ENCODE measurements at regions not wholly inside any gene's neighbourhood (a gene's known extent, or its start where the extent isn't known, plus 50 kb on each side); places are given as distances from the start of the nearest gene placed in this dataset.

- H3K9me3 ChIP-seq: no peaks in the 10 kb centered on the region
- intact Hi-C loops (cut with DNase I): no loop called here
- peak overlapping the region in 3 of 10 donors; percentile 13 to 32 (median 24) for H3K27ac ChIP-seq
- H3K36me3 ChIP-seq: no peaks in the 10 kb centered on the region
- TF ChIP-seq CTCF (IDR thresholded peaks at IDR 0.05): no peak
- DNase-seq: peak; percentile 20 to 46
- WGBS, 2 donors: 12 to 14% methylated on average over 7 of the region's 7 CpGs
- no peaks in the 10 kb centered on the region for H3K27me3 ChIP-seq
- H3K4me3 ChIP-seq: peak overlapping the region in 1 of 10 donors; percentile 2
- peak in 7 of 8 donors; percentile 40 to 71 (median 47) for ATAC-seq
- peaks cover 3 to 31% (median 18%) of the 10 kb centered on the region in 9 donors for H3K4me1 ChIP-seq
These were observed 91.5 kb upstream of the PARD3B start for GRCh38 chr2:204453730-204454167.

- Histone ChIP-seq H3K36me3 (no peaks in the 10 kb centered on the region), H3K4me1 (peaks cover 3 to 31% (median 18%) of the 10 kb centered on the region in 9 donors), H3K27ac (no peak overlapping the region), H3K27me3 (no peaks in the 10 kb centered on the region), H3K4me3 (no peak overlapping the region), H3K9me3 (no peaks in the 10 kb centered on the region)
- WGBS, 2 donors: 94 to 98% methylated on average over 6 of the region's 6 CpGs
- DNase-seq: no peak
- TF ChIP-seq CTCF (IDR thresholded peaks at IDR 0.05): no peak
- ATAC-seq: no peak
- intact Hi-C loops (cut with DNase I): no loop called here
These were observed 90.4 kb upstream of the PARD3B start for GRCh38 chr2:204454672-204455380.

- no peak for DNase-seq
- no peak overlapping the region for H3K27ac ChIP-seq
- no peak overlapping the region for H3K4me3 ChIP-seq
- no peaks in the 10 kb centered on the region for H3K27me3 ChIP-seq
- TF ChIP-seq CTCF (IDR thresholded peaks at IDR 0.05): no peak
- ATAC-seq: peak in 3 of 8 donors; percentile 27 to 79 (median 64)
- intact Hi-C loops (cut with DNase I): no loop called here
- no peaks in the 10 kb centered on the region for H3K36me3 ChIP-seq
- H3K9me3 ChIP-seq: no peaks in the 10 kb centered on the region
- no peaks in the 10 kb centered on the region for H3K4me1 ChIP-seq
- WGBS, 2 donors: 73 to 78% methylated on average over 4 of the region's 4 CpGs
These were observed 76.4 kb upstream of the PARD3B start for GRCh38 chr2:204468746-204469429.

- Histone ChIP-seq H3K4me3 (no peak overlapping the region), H3K4me1 (no peaks in the 10 kb centered on the region), H3K27ac (no peak overlapping the region), H3K9me3 (no peaks in the 10 kb centered on the region), H3K27me3 (no peaks in the 10 kb centered on the region), H3K36me3 (no peaks in the 10 kb centered on the region)
- 94 to 96% methylated on average over 4 of the region's 4 CpGs for WGBS, 2 donors
- no peak for ATAC-seq
- intact Hi-C loops (cut with DNase I): no loop called here
- no peak for DNase-seq
- no peak for TF ChIP-seq CTCF (IDR thresholded peaks at IDR 0.05)
These were observed 75.1 kb upstream of the PARD3B start for GRCh38 chr2:204470178-204470620.

Measured in heart right ventricle (tissue), 16 donors.